ENCODE measurements at regions not wholly inside any gene's neighbourhood (a gene's known extent, or its start where the extent isn't known, plus 50 kb on each side); places are given as distances from the start of the nearest gene placed in this dataset.

DNA sequence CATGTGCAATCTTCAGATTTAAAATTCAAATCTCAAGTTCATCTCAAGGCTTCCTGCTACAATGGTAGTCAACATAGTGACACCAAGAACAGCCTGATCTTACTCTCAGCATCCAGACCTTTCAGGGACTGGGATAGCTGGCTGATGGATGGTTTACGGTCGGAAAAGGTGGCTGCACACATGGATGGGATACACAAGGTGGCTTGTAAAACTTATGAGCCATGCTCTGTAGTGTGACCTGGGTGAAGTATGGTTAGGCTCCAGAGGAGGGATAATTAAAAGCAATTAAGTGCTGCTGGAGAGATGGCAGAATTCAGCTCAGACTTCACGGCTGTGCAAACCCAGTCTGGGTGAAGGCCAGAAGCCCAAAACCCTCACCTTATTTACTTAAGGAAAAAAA is 379.5 kb downstream of the NFIB start:
- TF ChIP-seq, protein P1, sequence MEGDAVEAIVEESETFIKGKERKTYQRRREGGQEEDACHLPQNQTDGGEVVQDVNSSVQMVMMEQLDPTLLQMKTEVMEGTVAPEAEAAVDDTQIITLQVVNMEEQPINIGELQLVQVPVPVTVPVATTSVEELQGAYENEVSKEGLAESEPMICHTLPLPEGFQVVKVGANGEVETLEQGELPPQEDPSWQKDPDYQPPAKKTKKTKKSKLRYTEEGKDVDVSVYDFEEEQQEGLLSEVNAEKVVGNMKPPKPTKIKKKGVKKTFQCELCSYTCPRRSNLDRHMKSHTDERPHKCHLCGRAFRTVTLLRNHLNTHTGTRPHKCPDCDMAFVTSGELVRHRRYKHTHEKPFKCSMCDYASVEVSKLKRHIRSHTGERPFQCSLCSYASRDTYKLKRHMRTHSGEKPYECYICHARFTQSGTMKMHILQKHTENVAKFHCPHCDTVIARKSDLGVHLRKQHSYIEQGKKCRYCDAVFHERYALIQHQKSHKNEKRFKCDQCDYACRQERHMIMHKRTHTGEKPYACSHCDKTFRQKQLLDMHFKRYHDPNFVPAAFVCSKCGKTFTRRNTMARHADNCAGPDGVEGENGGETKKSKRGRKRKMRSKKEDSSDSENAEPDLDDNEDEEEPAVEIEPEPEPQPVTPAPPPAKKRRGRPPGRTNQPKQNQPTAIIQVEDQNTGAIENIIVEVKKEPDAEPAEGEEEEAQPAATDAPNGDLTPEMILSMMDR (IDR thresholded peaks at IDR 0.05), result no peak
- TF ChIP-seq EZH2phosphoT487 (IDR thresholded peaks at IDR 0.05), result no peak
